MM.1S (cell line): ENCODE measurements at regions not wholly inside any gene's neighbourhood (a gene's known extent, or its start where the extent isn't known, plus 50 kb on each side); places are given as distances from the start of the nearest gene placed in this dataset.

Experiments
- DNase-seq: peaks from one replicate; pipeline ENCODE4 v3.0.0-alpha.2; 2015
- H2AFZ ChIP-seq: fragments of 300-600 bp; sonication (generic); 2 replicates; pipeline ENCODE4 v1.6.0; 2016; ENCODE audit warnings: antibody characterized with exemption, low read length
- H3F3A ChIP-seq: fragments of 300-600 bp; sonication (generic); 2 replicates; pipeline ENCODE4 v1.6.1; 2016; ENCODE audit warnings: mild to moderate bottlenecking, antibody characterized with exemption, low read length, moderate library complexity, mixed read lengths; ENCODE audit not compliant: insufficient read depth
- H3K27ac ChIP-seq: fragments of 300-600 bp; sonication (generic); 2 replicates; pipeline ENCODE4 v1.5.1; 2016; ENCODE audit warnings: mild to moderate bottlenecking, low read length
- H3K27me3 ChIP-seq: fragments of 300-600 bp; sonication (generic); replicated peaks from 2 replicates; pipeline ENCODE4 v1.6.0; 2016; ENCODE audit warnings: low read length; ENCODE audit not compliant: insufficient read depth
- H3K36me3 ChIP-seq: fragments of 300-600 bp; sonication (generic); replicated peaks from 2 replicates; pipeline ENCODE4 v1.6.1; 2016; ENCODE audit warnings: mild to moderate bottlenecking, low read length, mixed read lengths; ENCODE audit not compliant: insufficient read depth
- H3K4me1 ChIP-seq: fragments of 300-600 bp; sonication (generic); 2 replicates; pipeline ENCODE4 v1.6.1; 2016; ENCODE audit warnings: low read length, mixed read lengths
- H3K4me2 ChIP-seq: fragments of 300-600 bp; sonication (generic); 2 replicates; pipeline ENCODE4 v1.6.0; 2016; ENCODE audit warnings: low read depth, low read length
- H3K4me3 ChIP-seq: fragments of 300-600 bp; sonication (generic); 2 replicates; pipeline ENCODE4 v1.5.1; 2016; ENCODE audit warnings: low read length, mixed read lengths
- H3K79me2 ChIP-seq: fragments of 300-600 bp; sonication (generic); 2 replicates; pipeline ENCODE4 v1.6.1; 2016; ENCODE audit warnings: mixed run types, low read length, mixed read lengths
- H3K9ac ChIP-seq: fragments of 300-600 bp; sonication (generic); 2 replicates; pipeline ENCODE4 v1.6.1; 2016; ENCODE audit warnings: low read length, mixed read lengths
- H3K9me2 ChIP-seq: fragments of 300-600 bp; sonication (generic); replicated peaks from 2 replicates; pipeline ENCODE4 v1.6.1; 2016; ENCODE audit warnings: mild to moderate bottlenecking, low read length, mixed read lengths; ENCODE audit not compliant: insufficient read depth
- H3K9me3 ChIP-seq: fragments of 300-600 bp; sonication (generic); replicated peaks from 2 replicates; pipeline ENCODE4 v1.6.1; 2016; ENCODE audit warnings: mild to moderate bottlenecking, low read length, mixed read lengths; ENCODE audit not compliant: insufficient read depth
- H4K20me1 ChIP-seq: fragments of 300-600 bp; sonication (generic); 2 replicates; pipeline ENCODE4 v1.6.1; 2016; ENCODE audit warnings: mild to moderate bottlenecking, low read length, moderate library complexity, mixed read lengths; ENCODE audit not compliant: insufficient read depth
- EZH2 ChIP-seq: fragments of 300-600 bp; sonication (generic); optimal IDR thresholded peaks from 2 replicates; pipeline ENCODE3; 2017; ENCODE audit warnings: low read depth, mild to moderate bottlenecking, antibody characterized with exemption, low read length, mixed read lengths
- EZH2phosphoT487 ChIP-seq: fragments of 300-600 bp; sonication (generic); IDR thresholded peaks from 2 replicates; pipeline ENCODE4 v1.6.1; 2018; ENCODE audit warnings: antibody characterized with exemption, low read length
- TF ChIP-seq, protein P1 (sequence below): fragments of 300-600 bp; sonication (generic); IDR thresholded peaks from 2 replicates; pipeline ENCODE4 v1.5.1; 2016; ENCODE audit warnings: antibody characterized with exemption, low read length, mixed read lengths

DNA sequence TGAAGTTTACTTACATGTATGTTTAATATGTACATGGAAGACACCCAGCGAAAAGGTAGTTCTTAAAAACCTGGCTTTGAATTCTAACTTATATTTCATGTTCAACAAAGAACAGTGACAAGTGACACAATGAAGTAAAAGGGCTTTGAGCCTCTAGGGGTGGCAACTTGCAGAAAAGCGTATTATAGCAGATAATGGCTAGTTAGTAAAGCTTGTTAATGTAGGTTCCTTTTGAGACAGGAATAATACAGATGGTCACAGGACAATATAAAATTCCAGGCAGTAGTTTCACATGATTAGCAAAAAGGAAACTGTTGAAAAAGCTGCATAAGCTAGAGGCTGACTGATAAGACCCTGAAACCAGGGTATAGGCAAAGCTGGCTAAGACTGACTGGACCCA, 132.4 kb upstream of the FTMT start:
- H3K9me2 ChIP-seq, result no peaks in the 10 kb centered on the region
- TF ChIP-seq, protein P1, sequence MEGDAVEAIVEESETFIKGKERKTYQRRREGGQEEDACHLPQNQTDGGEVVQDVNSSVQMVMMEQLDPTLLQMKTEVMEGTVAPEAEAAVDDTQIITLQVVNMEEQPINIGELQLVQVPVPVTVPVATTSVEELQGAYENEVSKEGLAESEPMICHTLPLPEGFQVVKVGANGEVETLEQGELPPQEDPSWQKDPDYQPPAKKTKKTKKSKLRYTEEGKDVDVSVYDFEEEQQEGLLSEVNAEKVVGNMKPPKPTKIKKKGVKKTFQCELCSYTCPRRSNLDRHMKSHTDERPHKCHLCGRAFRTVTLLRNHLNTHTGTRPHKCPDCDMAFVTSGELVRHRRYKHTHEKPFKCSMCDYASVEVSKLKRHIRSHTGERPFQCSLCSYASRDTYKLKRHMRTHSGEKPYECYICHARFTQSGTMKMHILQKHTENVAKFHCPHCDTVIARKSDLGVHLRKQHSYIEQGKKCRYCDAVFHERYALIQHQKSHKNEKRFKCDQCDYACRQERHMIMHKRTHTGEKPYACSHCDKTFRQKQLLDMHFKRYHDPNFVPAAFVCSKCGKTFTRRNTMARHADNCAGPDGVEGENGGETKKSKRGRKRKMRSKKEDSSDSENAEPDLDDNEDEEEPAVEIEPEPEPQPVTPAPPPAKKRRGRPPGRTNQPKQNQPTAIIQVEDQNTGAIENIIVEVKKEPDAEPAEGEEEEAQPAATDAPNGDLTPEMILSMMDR, result no peak
- TF ChIP-seq EZH2phosphoT487 (no peak), EZH2 (no peak)

DNA sequence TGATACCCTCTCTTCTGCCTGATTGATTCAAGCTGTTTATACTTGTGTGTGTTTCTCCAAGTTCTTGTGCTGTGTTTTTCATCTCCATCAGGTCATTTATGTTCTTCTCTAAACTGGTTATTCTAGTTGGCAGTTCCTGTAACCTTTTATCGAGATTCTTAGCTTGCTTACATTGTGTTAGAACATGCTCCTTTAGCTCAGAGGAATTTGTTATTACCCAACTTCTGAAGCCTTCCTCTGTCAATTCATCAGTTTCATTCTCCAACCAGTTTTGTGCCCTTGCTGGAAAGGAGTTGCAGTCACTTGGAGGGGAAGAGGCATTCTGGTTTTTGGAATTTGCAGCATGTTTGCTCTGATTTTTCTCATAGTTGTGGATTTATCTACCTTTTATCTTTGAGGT, 126.2 kb upstream of the FTMT start:
- Histone ChIP-seq H4K20me1 (no peaks in the 10 kb centered on the region), H3K4me3 (no peak overlapping the region), H3K27ac (no peak overlapping the region), H3K36me3 (no peaks in the 10 kb centered on the region), H3K4me1 (no peaks in the 10 kb centered on the region), H3F3A (no peaks in the 10 kb centered on the region), H2AFZ (no peak overlapping the region), H3K79me2 (no peaks in the 10 kb centered on the region), H3K27me3 (no peaks in the 10 kb centered on the region), H3K9me3 (no peaks in the 10 kb centered on the region), H3K4me2 (no peak overlapping the region), H3K9me2 (no peaks in the 10 kb centered on the region), H3K9ac (no peak overlapping the region)
- DNase-seq, result no peak
- TF ChIP-seq, protein P1, result no peak
- TF ChIP-seq EZH2, result no peak
- TF ChIP-seq EZH2phosphoT487, result no peak

More for the DNA sequence above, 132.4 kb upstream of the FTMT start:
- H3K4me1 ChIP-seq, result no peaks in the 10 kb centered on the region
- H3K36me3 ChIP-seq, result no peaks in the 10 kb centered on the region
- no peaks in the 10 kb centered on the region for H3K9me3 ChIP-seq
- no peak for DNase-seq
- H3K79me2 ChIP-seq, result no peaks in the 10 kb centered on the region
- no peaks in the 10 kb centered on the region for H3F3A ChIP-seq
- H3K4me2 ChIP-seq, result no peak overlapping the region
- H3K4me3 ChIP-seq, result no peak overlapping the region
- no peaks in the 10 kb centered on the region for H3K27me3 ChIP-seq
- H3K27ac ChIP-seq, result no peak overlapping the region
- no peak overlapping the region for H2AFZ ChIP-seq
- H3K9ac ChIP-seq, result no peak overlapping the region
- H4K20me1 ChIP-seq, result no peaks in the 10 kb centered on the region

DNA sequence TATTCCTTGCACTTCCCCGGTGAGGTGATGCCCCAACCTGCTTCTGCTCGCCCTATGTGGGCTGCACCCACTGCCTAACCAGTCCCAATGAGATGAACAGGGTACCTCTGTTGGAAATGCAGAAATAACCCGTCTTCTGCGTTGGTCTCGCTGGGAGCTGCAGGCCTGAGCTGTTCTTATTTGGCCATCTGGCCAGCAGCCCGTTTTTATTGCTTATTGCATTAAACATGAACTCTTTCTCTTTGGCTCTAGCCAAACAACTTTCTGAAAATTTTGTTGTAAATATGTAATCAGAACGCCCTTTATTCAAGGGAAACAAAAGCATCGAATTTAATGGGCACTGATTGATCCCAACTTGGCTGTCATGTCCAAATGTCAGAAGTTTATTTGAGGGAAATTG, 124.7 kb upstream of the FTMT start:
- no peaks in the 10 kb centered on the region for H4K20me1 ChIP-seq
- no peak overlapping the region for H2AFZ ChIP-seq
- H3K79me2 ChIP-seq, result no peaks in the 10 kb centered on the region
- H3K9me3 ChIP-seq, result no peaks in the 10 kb centered on the region
- no peak overlapping the region for H3K4me3 ChIP-seq
- no peaks in the 10 kb centered on the region for H3K4me1 ChIP-seq
- H3K36me3 ChIP-seq, result no peaks in the 10 kb centered on the region
- H3K27me3 ChIP-seq, result no peaks in the 10 kb centered on the region
- no peak overlapping the region for H3K27ac ChIP-seq
- H3F3A ChIP-seq, result no peaks in the 10 kb centered on the region
- TF ChIP-seq EZH2 (no peak), EZH2phosphoT487 (no peak)
- TF ChIP-seq, protein P1, result no peak
- no peak for DNase-seq
- no peaks in the 10 kb centered on the region for H3K9me2 ChIP-seq
- no peak overlapping the region for H3K9ac ChIP-seq
- H3K4me2 ChIP-seq, result no peak overlapping the region
